ENCODE measurements at regions not wholly inside any gene's neighbourhood (a gene's known extent, or its start where the extent isn't known, plus 50 kb on each side); places are given as distances from the start of the nearest gene placed in this dataset.

GRCh38 chr7:45978731-45979211, 57.7 kb upstream of the IGFBP3 start:
- DNase-seq (ENCODE audit: low spot score), result no peak
- no peak for TF ChIP-seq CTCF (IDR thresholded peaks at IDR 0.05; ENCODE audit: extremely low read depth, missing control alignments)

GRCh38 chr7:45978010-45978681, 57.1 kb upstream of the IGFBP3 start:
- DNase-seq (ENCODE audit: low spot score), result no peak
- no peak for TF ChIP-seq CTCF (IDR thresholded peaks at IDR 0.05; ENCODE audit: extremely low read depth, missing control alignments)

GRCh38 chr7:45977256-45977780, 56.2 kb upstream of the IGFBP3 start:
- DNase-seq (ENCODE audit: low spot score), result no peak
- no peak for TF ChIP-seq CTCF (IDR thresholded peaks at IDR 0.05; ENCODE audit: extremely low read depth, missing control alignments)

GRCh38 chr7:45976485-45976856, 55.4 kb upstream of the IGFBP3 start:
- TF ChIP-seq CTCF (IDR thresholded peaks at IDR 0.05; ENCODE audit: extremely low read depth, missing control alignments), result no peak
- no peak for DNase-seq (ENCODE audit: low spot score)

GRCh38 chr7:45975847-45976484, 54.9 kb upstream of the IGFBP3 start:
- no peak for TF ChIP-seq CTCF (IDR thresholded peaks at IDR 0.05; ENCODE audit: extremely low read depth, missing control alignments)
- no peak for DNase-seq (ENCODE audit: low spot score)

GRCh38 chr7:45975367-45975766, 54.3 kb upstream of the IGFBP3 start:
- DNase-seq (ENCODE audit: low spot score), result no peak
- TF ChIP-seq CTCF (IDR thresholded peaks at IDR 0.05; ENCODE audit: extremely low read depth, missing control alignments), result no peak
